HUES6 (cell line): ENCODE measurements at regions not wholly inside any gene's neighbourhood (a gene's known extent, or its start where the extent isn't known, plus 50 kb on each side); places are given as distances from the start of the nearest gene placed in this dataset.
A peak's percentile ranks its signal among the peaks of the same experiment; 100 is the strongest.

ENCODE experiments used
- H3K27ac ChIP-seq: 2 replicates; pipeline ENCODE4 v1.7.0; 2013; ENCODE audit warnings: low read depth, mild to moderate bottlenecking, low read length, inconsistent platforms
- H3K27me3 ChIP-seq: 2 replicates; pipeline ENCODE4 v1.6.1; 2013; ENCODE audit warnings: low read length; ENCODE audit not compliant: control insufficient read depth, insufficient read depth
- H3K36me3 ChIP-seq: 2 replicates; pipeline ENCODE4 v1.6.1; 2013; ENCODE audit warnings: low read length; ENCODE audit not compliant: control insufficient read depth, insufficient read depth
- H3K4me1 ChIP-seq: 2 replicates; pipeline ENCODE4 v1.6.1; 2013; ENCODE audit warnings: low read length; ENCODE audit not compliant: control insufficient read depth, insufficient read depth
- H3K4me3 ChIP-seq: 2 replicates; pipeline ENCODE4 v1.5.1; 2013; ENCODE audit warnings: low read depth, low read length
- H3K9ac ChIP-seq: one replicate; pipeline ENCODE4 v1.6.1; 2013; ENCODE audit warnings: mild to moderate bottlenecking, low read length
- H3K9me3 ChIP-seq: 2 replicates; pipeline ENCODE4 v1.6.1; 2013; ENCODE audit warnings: low read depth, low read length; ENCODE audit not compliant: control insufficient read depth, insufficient read depth

- Histone ChIP-seq H3K4me1 (peaks cover 24% of the 10 kb centered on the region; the same call in 1 of the 2 replicates), H3K27me3 (no peaks in the 10 kb centered on the region; the same call in 1 of the 2 replicates), H3K4me3 (no peak overlapping the region), H3K9ac (no peak overlapping the region), H3K36me3 (no peaks in the 10 kb centered on the region), H3K27ac (no peak overlapping the region), H3K9me3 (peaks cover 3% of the 10 kb centered on the region; the same call in 1 of the 2 replicates)
These were observed 189.0 kb upstream of the FRMPD4 start for GRCh38 chrX:11949291-11949690.

- H3K27me3 ChIP-seq: no peaks in the 10 kb centered on the region; the same call in 1 of the 2 replicates
- H3K4me3 ChIP-seq: no peak overlapping the region
- H3K27ac ChIP-seq: no peak overlapping the region; the same call in 1 of the 2 replicates
- H3K9me3 ChIP-seq: 0 out of 2 replicates have a peak, but pooled peaks cover 2% of the 10 kb centered on the region
- peaks cover 20% of the 10 kb centered on the region; the same call in 1 of the 2 replicates for H3K4me1 ChIP-seq
- peak overlapping the region; percentile 10 for H3K9ac ChIP-seq
- H3K36me3 ChIP-seq: no peaks in the 10 kb centered on the region
These were observed 186.0 kb upstream of the FRMPD4 start for GRCh38 chrX:11952176-11952720.

- Histone ChIP-seq H3K27me3 (no peaks in the 10 kb centered on the region; the same call in 1 of the 2 replicates), H3K9ac (no peak overlapping the region), H3K36me3 (no peaks in the 10 kb centered on the region), H3K27ac (peak overlapping the region; percentile 70; the same call in 1 of the 2 replicates), H3K4me1 (peaks cover 20% of the 10 kb centered on the region; the same call in 1 of the 2 replicates), H3K9me3 (no peaks in the 10 kb centered on the region), H3K4me3 (no peak overlapping the region)
These were observed 184.7 kb upstream of the FRMPD4 start for GRCh38 chrX:11953615-11954014.

- 0 out of 2 replicates have a peak overlapping the region, but pooled peaks have one; percentile 70 for H3K27ac ChIP-seq
- peaks cover 20% of the 10 kb centered on the region; the same call in 1 of the 2 replicates for H3K4me1 ChIP-seq
- 0 out of 2 replicates have a peak, but pooled peaks cover under 1% of the 10 kb centered on the region for H3K9me3 ChIP-seq
- no peaks in the 10 kb centered on the region for H3K36me3 ChIP-seq
- H3K4me3 ChIP-seq: no peak overlapping the region
- no peaks in the 10 kb centered on the region; the same call in 1 of the 2 replicates for H3K27me3 ChIP-seq
- peak overlapping the region; percentile 20 for H3K9ac ChIP-seq
These were observed 184.1 kb upstream of the FRMPD4 start for GRCh38 chrX:11954176-11954575.

- H3K4me3 ChIP-seq: no peak overlapping the region
- no peaks in the 10 kb centered on the region for H3K36me3 ChIP-seq
- no peak overlapping the region for H3K27ac ChIP-seq
- H3K9ac ChIP-seq: no peak overlapping the region
- no peaks in the 10 kb centered on the region; the same call in 1 of the 2 replicates for H3K27me3 ChIP-seq
- 0 out of 2 replicates have a peak, but pooled peaks cover 4% of the 10 kb centered on the region for H3K9me3 ChIP-seq
- no peaks in the 10 kb centered on the region for H3K4me1 ChIP-seq
These were observed 178.2 kb upstream of the FRMPD4 start for GRCh38 chrX:11960031-11960430.

- Histone ChIP-seq H3K36me3 (no peaks in the 10 kb centered on the region), H3K27ac (no peak overlapping the region), H3K9ac (no peak overlapping the region), H3K4me3 (no peak overlapping the region), H3K9me3 (no peaks in the 10 kb centered on the region), H3K27me3 (no peaks in the 10 kb centered on the region; the same call in 1 of the 2 replicates), H3K4me1 (no peaks in the 10 kb centered on the region)
These were observed 172.8 kb upstream of the FRMPD4 start for GRCh38 chrX:11965436-11965835.

- no peaks in the 10 kb centered on the region for H3K9me3 ChIP-seq
- no peaks in the 10 kb centered on the region; the same call in 1 of the 2 replicates for H3K27me3 ChIP-seq
- no peaks in the 10 kb centered on the region for H3K36me3 ChIP-seq
- no peak overlapping the region for H3K9ac ChIP-seq
- H3K27ac ChIP-seq: no peak overlapping the region
- H3K4me3 ChIP-seq: no peak overlapping the region
- no peaks in the 10 kb centered on the region for H3K4me1 ChIP-seq
These were observed 170.0 kb upstream of the FRMPD4 start for GRCh38 chrX:11967986-11968869.

GRCh38 chrX:11968991-11969390, 169.3 kb upstream of the FRMPD4 start:
- no peak overlapping the region for H3K27ac ChIP-seq
- H3K27me3 ChIP-seq: no peaks in the 10 kb centered on the region; the same call in 1 of the 2 replicates
- no peak overlapping the region for H3K9ac ChIP-seq
- no peak overlapping the region for H3K4me3 ChIP-seq
- no peaks in the 10 kb centered on the region for H3K36me3 ChIP-seq
- no peaks in the 10 kb centered on the region for H3K9me3 ChIP-seq
- H3K4me1 ChIP-seq: no peaks in the 10 kb centered on the region

- no peaks in the 10 kb centered on the region; the same call in 1 of the 2 replicates for H3K27me3 ChIP-seq
These were observed 167.5 kb upstream of the FRMPD4 start for GRCh38 chrX:11970578-11971359.

GRCh38 chrX:11976663-11977062, 161.6 kb upstream of the FRMPD4 start:
- H3K4me1 ChIP-seq: no peaks in the 10 kb centered on the region
- H3K9ac ChIP-seq: no peak overlapping the region
- H3K4me3 ChIP-seq: no peak overlapping the region
- no peaks in the 10 kb centered on the region for H3K36me3 ChIP-seq
- H3K27ac ChIP-seq: no peak overlapping the region
- H3K27me3 ChIP-seq: no peaks in the 10 kb centered on the region; the same call in 1 of the 2 replicates
- no peaks in the 10 kb centered on the region for H3K9me3 ChIP-seq

More at GRCh38 chrX:11970578-11971359, 167.5 kb upstream of the FRMPD4 start:
- H3K27ac ChIP-seq: no peak overlapping the region
- no peaks in the 10 kb centered on the region for H3K36me3 ChIP-seq
- H3K9me3 ChIP-seq: no peaks in the 10 kb centered on the region
- H3K9ac ChIP-seq: no peak overlapping the region
- no peaks in the 10 kb centered on the region for H3K4me1 ChIP-seq
- no peak overlapping the region for H3K4me3 ChIP-seq
